NT2/D1 (cell line): ENCODE measurements at regions not wholly inside any gene's neighbourhood (a gene's known extent, or its start where the extent isn't known, plus 50 kb on each side); places are given as distances from the start of the nearest gene placed in this dataset.
"Not testable (repeated sequence)": the region's sequence is repeated elsewhere in the genome, so short reads cannot be mapped to it uniquely, and the experiment has no call there.

ENCODE experiments used
- DNase-seq: peaks from one replicate; pipeline ENCODE4 v3.0.0-alpha.2; 2011; ENCODE audit warnings: low read depth, low spot score
- H3K27me3 ChIP-seq: 2 replicates; pipeline ENCODE4 v1.6.0; 2011; ENCODE audit warnings: mild to moderate bottlenecking; ENCODE audit not compliant: insufficient read length, insufficient read depth
- H3K36me3 ChIP-seq: 2 replicates; pipeline ENCODE4 v1.6.1; 2011; ENCODE audit warnings: mild to moderate bottlenecking, low read length, mixed read lengths; ENCODE audit not compliant: insufficient read depth, insufficient read length
- H3K4me1 ChIP-seq: 2 replicates; pipeline ENCODE4 v1.5.1; 2011; ENCODE audit not compliant: insufficient read depth, insufficient read length
- H3K4me3 ChIP-seq: 2 replicates; pipeline ENCODE4 v1.5.1; 2011; ENCODE audit warnings: low read depth; ENCODE audit not compliant: insufficient read length
- H3K9ac ChIP-seq: 2 replicates; pipeline ENCODE4 v1.6.0; 2011; ENCODE audit warnings: low read depth; ENCODE audit not compliant: insufficient read length
- H3K9me3 ChIP-seq: 2 replicates; pipeline ENCODE4 v1.5.1; 2011; ENCODE audit warnings: mild to moderate bottlenecking, low read length; ENCODE audit not compliant: insufficient read depth
- SUZ12 ChIP-seq: IDR thresholded peaks from 2 replicates; pipeline ENCODE4 v1.6.1; 2011; ENCODE audit not compliant: insufficient read length, insufficient read depth; ENCODE audit errors: extremely low read depth
- YY1 ChIP-seq: IDR thresholded peaks from 2 replicates; pipeline ENCODE4 v1.6.1; 2011; ENCODE audit not compliant: insufficient read length, insufficient read depth
- ZNF274 ChIP-seq: IDR thresholded peaks from 2 replicates; pipeline ENCODE4 v1.6.1; 2011; ENCODE audit warnings: mild to moderate bottlenecking, low read depth, low read length

GRCh38 chr15:77865701-77866100 lies 211.8 kb downstream of the TBC1D2B start:
- no peak for DNase-seq
- Histone ChIP-seq H3K9me3 (no peaks in the 10 kb centered on the region), H3K9ac (no peak overlapping the region), H3K4me3 (no peak overlapping the region), H3K27me3 (no peaks in the 10 kb centered on the region), H3K36me3 (no peaks in the 10 kb centered on the region), H3K4me1 (peaks cover 30% of the 10 kb centered on the region)
- TF ChIP-seq ZNF274 (no peak), SUZ12 (no peak), YY1 (no peak)

- Histone ChIP-seq H3K27me3 (no peaks in the 10 kb centered on the region), H3K9me3 (no peaks in the 10 kb centered on the region), H3K36me3 (no peaks in the 10 kb centered on the region), H3K4me1 (peaks cover 31% of the 10 kb centered on the region), H3K4me3 (no peak overlapping the region), H3K9ac (no peak overlapping the region)
- no peak for DNase-seq
- TF ChIP-seq YY1 = no peak
- TF ChIP-seq SUZ12 = no peak
- TF ChIP-seq ZNF274 = no peak
These were observed 212.4 kb downstream of the TBC1D2B start for GRCh38 chr15:77865106-77865610.

GRCh38 chr15:77864211-77865105 lies 213.1 kb downstream of the TBC1D2B start:
- Histone ChIP-seq H3K9me3 (no peaks in the 10 kb centered on the region), H3K36me3 (no peaks in the 10 kb centered on the region), H3K4me3 (no peak overlapping the region), H3K9ac (peak overlapping the region; percentile 17), H3K4me1 (peaks cover 37% of the 10 kb centered on the region), H3K27me3 (no peaks in the 10 kb centered on the region)
- no peak for DNase-seq
- TF ChIP-seq SUZ12 = no peak
- TF ChIP-seq ZNF274 = no peak
- no peak for TF ChIP-seq YY1

GRCh38 chr15:77863491-77864105 lies 213.9 kb downstream of the TBC1D2B start:
- H3K9me3 ChIP-seq = no peaks in the 10 kb centered on the region
- peaks cover 37% of the 10 kb centered on the region for H3K4me1 ChIP-seq
- H3K36me3 ChIP-seq = no peaks in the 10 kb centered on the region
- DNase-seq = no peak
- H3K9ac ChIP-seq = no peak overlapping the region
- no peaks in the 10 kb centered on the region for H3K27me3 ChIP-seq
- no peak overlapping the region for H3K4me3 ChIP-seq
- no peak for TF ChIP-seq YY1
- no peak for TF ChIP-seq SUZ12
- no peak for TF ChIP-seq ZNF274

- Histone ChIP-seq H3K9ac (no peak overlapping the region), H3K36me3 (no peaks in the 10 kb centered on the region), H3K27me3 (no peaks in the 10 kb centered on the region), H3K4me3 (no peak overlapping the region), H3K9me3 (no peaks in the 10 kb centered on the region), H3K4me1 (peaks cover 37% of the 10 kb centered on the region)
- TF ChIP-seq ZNF274 = no peak
- no peak for TF ChIP-seq YY1
- no peak for DNase-seq
These were observed 214.8 kb downstream of the TBC1D2B start for GRCh38 chr15:77862651-77863104.

GRCh38 chr15:77861997-77862635 lies 215.4 kb downstream of the TBC1D2B start:
- H3K9me3 ChIP-seq, DNase-seq, H3K27me3 ChIP-seq, H3K4me3 ChIP-seq, H3K36me3 ChIP-seq, H3K9ac ChIP-seq: not testable (repeated sequence)
- H3K4me1 ChIP-seq = peaks cover 39% of the 10 kb centered on the region
